Osteocyte (in vitro differentiated cells): ENCODE measurements at regions not wholly inside any gene's neighbourhood (a gene's known extent, or its start where the extent isn't known, plus 50 kb on each side); places are given as distances from the start of the nearest gene placed in this dataset.

Source experiments
- DNase-seq: peaks from one replicate; pipeline ENCODE4 v3.0.0; 2021; ENCODE audit warnings: mixed read lengths; ENCODE audit not compliant: unreplicated experiment; ENCODE audit errors: extremely low spot score
- H3K27ac Mint-ChIP-seq: one replicate; pipeline ENCODE4 v1.8.0; 2021; ENCODE audit warnings: mild to moderate bottlenecking, mixed read lengths; ENCODE audit not compliant: unreplicated experiment
- H3K27me3 Mint-ChIP-seq: one replicate; pipeline ENCODE4 v1.8.0; 2021; ENCODE audit warnings: mixed read lengths; ENCODE audit not compliant: unreplicated experiment
- H3K36me3 Mint-ChIP-seq: one replicate; pipeline ENCODE4 v1.8.0; 2021; ENCODE audit warnings: mixed read lengths; ENCODE audit not compliant: unreplicated experiment
- H3K4me1 Mint-ChIP-seq: one replicate; pipeline ENCODE4 v1.8.0; 2021; ENCODE audit warnings: mixed read lengths; ENCODE audit not compliant: unreplicated experiment
- H3K4me3 Mint-ChIP-seq: one replicate; pipeline ENCODE4 v1.8.0; 2021; ENCODE audit warnings: mild to moderate bottlenecking, moderate library complexity, mixed read lengths; ENCODE audit not compliant: unreplicated experiment
- H3K9me3 Mint-ChIP-seq: one replicate; pipeline ENCODE4 v1.8.0; 2021; ENCODE audit warnings: mixed read lengths; ENCODE audit not compliant: unreplicated experiment
- TF ChIP-seq, protein P1 (sequence below): fragments of 200-600 bp; sonication (generic); IDR thresholded peaks from 2 replicates; pipeline ENCODE4 v1.5.0; 2021; ENCODE audit warnings: antibody characterized with exemption, mild to moderate bottlenecking, moderate library complexity

DNA sequence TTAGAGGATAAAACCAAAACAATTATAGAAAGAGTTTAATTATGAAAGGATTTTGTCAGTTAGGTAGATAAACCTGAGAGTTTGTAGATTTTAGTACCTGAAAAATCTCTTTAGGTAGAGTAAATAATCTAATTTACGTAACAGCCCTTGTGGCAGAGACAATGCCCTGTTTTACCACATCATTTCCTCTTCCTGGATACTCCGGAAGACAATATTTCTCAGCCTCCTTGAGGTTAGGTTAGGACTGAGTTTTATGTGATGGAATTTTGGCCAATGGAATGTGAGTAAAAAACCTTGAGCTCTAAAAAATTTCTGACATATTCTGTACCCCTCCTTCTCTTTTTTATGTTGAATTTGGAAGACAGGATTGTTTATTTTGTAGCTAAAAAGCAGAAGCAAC, 50.7 kb upstream of the TPRG1 start:
- H3K4me1 Mint-ChIP-seq = peaks cover 2% of the 10 kb centered on the region
- H3K27me3 Mint-ChIP-seq = no peaks in the 10 kb centered on the region
- no peak overlapping the region for H3K4me3 Mint-ChIP-seq
- H3K36me3 Mint-ChIP-seq = no peaks in the 10 kb centered on the region
- H3K9me3 Mint-ChIP-seq = no peaks in the 10 kb centered on the region
- TF ChIP-seq, protein P1, sequence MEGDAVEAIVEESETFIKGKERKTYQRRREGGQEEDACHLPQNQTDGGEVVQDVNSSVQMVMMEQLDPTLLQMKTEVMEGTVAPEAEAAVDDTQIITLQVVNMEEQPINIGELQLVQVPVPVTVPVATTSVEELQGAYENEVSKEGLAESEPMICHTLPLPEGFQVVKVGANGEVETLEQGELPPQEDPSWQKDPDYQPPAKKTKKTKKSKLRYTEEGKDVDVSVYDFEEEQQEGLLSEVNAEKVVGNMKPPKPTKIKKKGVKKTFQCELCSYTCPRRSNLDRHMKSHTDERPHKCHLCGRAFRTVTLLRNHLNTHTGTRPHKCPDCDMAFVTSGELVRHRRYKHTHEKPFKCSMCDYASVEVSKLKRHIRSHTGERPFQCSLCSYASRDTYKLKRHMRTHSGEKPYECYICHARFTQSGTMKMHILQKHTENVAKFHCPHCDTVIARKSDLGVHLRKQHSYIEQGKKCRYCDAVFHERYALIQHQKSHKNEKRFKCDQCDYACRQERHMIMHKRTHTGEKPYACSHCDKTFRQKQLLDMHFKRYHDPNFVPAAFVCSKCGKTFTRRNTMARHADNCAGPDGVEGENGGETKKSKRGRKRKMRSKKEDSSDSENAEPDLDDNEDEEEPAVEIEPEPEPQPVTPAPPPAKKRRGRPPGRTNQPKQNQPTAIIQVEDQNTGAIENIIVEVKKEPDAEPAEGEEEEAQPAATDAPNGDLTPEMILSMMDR = no peak
- no peak for DNase-seq
- H3K27ac Mint-ChIP-seq = no peak overlapping the region
